GM08714 (cell line): ENCODE measurements at regions not wholly inside any gene's neighbourhood (a gene's known extent, or its start where the extent isn't known, plus 50 kb on each side); places are given as distances from the start of the nearest gene placed in this dataset.

Source experiments
- H3K4me3 ChIP-seq: fragments of 200-500 bp; sonication (Bioruptor generic); 2 replicates; pipeline ENCODE4 v1.5.1; 2014; ENCODE audit warnings: mild to moderate bottlenecking, low read length, inconsistent platforms
- ZNF274 ChIP-seq: IDR thresholded peaks from 2 replicates; pipeline ENCODE4 v1.6.1; 2012; ENCODE audit warnings: mild to moderate bottlenecking, low read depth, low read length

DNA sequence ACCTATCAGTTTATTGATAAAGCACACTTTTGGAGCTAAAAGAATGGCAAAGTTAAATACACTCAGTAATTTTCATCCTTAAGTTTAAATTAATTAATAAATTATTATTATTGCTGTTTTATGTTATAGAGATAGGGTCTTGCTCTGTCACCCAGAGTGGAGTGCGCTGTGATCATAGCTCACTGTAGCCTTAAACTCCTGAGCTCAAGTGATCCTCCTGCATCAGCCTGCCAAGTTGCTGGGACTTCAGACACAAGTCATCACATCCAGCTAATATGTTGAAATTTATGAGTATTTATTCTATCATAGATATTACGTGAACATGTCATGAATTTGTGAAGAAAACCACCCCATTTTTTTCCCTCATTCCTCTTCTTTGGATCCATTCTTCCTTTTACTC lies 64.2 kb downstream of the GJA1 start:
- TF ChIP-seq ZNF274 = no peak
- no peak overlapping the region for H3K4me3 ChIP-seq

DNA sequence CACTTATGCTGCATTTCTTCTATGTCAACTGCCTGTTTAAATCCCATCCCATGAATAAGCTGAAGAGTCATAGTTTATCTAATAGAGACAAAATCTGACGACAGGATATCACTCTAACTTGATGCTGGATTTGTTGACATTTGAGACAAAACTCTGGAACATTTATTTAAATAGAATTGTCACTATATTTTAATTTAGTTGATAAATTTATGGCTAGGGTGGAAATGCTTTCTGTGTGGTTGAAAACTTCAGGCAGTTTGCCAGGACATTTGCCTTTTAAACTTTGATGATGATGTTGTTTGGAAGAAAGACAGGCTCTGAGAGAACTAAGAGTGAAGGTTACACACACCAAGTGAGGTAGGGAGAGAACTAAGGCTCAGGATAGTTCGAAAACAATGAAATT lies 68.1 kb downstream of the GJA1 start:
- no peak for TF ChIP-seq ZNF274
- no peak overlapping the region for H3K4me3 ChIP-seq

DNA sequence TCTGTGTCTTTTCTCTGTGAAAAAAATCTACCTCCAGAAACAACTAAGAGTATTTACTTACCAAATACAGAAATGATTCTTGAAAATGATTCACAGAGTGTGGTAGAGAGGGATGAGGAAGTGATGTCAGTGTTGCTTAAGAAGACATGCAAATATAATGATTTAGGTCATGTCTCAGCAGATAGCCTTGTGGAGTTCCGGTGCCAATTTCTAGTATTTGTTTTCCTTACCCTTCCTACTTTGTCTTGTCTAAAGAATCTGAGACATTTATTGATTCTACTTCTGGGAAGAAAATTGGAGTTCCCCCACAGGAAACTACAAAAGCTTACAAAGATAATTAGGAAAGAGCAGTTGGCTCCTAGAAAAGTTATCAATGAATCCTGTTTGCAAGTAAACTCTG lies 68.8 kb downstream of the GJA1 start:
- TF ChIP-seq ZNF274 = no peak
- no peak overlapping the region for H3K4me3 ChIP-seq

DNA sequence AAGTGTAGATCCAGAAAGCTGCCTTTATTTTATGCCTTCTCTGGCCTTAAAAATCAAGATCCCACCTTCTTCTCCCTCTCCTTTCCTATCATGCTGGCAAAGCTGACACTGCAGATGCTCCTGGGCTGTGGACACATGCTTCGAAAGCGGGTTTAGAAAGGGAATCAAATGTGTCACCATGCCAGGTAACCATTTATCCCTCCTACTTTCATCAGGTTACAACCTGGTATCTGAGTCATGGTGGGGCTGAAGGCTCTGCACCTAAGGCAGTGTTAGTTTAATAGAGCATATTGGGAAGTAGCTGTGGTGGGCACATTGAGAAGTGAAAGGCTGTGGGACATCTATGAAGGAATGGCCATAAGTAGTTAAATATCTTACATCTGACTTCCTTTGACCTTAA lies 69.8 kb downstream of the GJA1 start:
- no peak for TF ChIP-seq ZNF274
- H3K4me3 ChIP-seq = no peak overlapping the region

DNA sequence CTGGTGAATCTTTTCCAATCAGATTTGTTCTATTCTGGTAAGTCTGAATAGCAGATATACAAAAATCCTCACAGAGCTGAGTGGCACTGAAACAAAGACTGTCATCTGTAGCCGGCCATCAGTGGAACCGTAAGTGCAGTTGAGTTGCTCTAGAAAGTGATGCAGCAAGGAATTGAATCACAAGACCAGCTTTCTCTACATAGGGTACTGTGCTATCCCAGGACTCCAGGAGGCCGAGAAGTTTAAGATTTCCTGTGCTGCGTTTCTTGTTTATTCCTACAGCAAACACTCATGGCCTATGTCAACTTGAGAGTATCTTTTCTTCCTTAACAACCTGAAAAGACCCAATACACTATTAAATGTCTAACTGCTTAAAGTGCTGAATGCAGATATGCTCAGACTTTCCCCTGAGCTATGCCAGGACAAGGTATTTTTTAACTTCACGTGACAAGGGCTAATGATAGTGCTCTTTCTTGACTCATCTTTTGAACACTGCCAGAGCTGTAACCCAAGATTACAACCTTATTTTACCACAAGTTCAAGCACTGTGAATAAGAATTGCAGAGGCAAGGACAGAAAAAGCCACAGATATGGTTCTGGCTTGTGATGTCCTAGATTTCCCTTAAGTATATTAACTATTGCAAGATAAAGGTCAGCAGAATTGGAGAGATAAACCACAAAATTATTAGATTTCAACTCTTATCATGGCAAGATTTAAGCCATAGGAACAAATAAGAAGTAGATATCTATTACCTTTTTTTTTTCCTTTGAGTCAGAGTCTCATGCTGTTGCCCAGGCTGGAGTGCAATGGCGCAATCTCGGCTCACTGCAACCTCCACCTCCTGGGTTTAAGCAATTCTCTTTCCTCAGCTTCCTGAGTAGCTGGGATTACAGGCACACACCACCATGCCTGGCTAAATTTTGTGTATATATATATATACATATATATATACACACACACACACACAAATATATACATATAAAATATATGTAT lies 71.6 kb downstream of the GJA1 start:
- no peak overlapping the region for H3K4me3 ChIP-seq
- no peak for TF ChIP-seq ZNF274

DNA sequence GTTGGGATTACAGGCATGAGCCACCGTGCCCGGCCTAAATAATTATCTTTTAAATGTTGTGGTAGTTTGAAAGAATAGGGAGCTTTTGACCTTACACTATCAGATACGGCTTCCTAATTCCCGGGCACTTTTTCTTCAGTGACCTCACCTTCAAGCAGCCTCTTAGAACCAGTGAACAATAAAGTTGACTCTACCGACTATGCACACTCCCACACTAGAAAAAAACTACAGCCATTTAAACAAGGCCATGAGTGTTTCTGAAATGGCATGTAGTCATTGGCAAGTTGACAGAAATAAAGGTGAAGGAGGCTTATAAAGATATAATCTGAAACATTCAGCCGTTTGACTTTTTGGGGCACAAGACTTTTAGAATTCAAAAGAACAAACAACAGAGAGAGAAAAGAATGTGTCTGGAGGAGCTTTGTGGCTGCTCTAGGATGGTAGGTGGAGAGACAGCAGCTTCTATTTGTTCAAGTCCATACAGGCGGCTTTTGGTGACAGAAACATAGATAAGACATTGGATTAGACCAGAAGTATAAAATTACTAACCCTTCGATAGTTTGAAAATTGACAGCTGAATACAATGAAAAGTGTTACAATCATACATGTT lies 75.2 kb downstream of the GJA1 start:
- no peak overlapping the region for H3K4me3 ChIP-seq

DNA sequence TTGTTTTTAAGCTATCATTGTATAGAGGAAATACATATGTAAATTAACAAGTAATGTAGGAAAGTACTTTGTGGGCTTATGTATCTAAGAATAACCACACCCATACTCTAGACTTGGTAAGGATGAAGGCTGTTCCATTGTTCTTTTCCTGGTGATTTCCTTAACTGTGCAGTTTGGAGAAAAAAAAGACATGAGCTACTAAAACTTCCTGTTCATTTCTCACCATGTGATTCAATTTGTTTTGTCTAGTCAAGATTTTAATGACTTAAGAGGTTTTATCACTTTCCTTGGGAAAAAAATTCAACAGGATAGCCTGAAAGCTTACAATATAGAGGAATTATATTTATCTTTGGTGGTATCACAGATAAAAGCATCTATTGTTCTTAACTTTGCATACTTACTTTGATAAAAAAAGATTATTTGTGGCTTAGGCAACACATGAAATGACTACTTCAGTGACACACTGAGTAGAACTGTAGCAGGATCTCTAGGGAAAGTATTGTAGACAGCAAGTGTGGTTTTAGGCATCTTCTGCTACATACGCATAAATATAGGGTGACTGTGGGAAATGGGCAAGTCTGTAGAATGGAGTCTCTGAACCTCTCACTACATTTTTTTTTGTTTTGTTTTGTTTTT lies 80.3 kb downstream of the GJA1 start:
- TF ChIP-seq ZNF274 = no peak
- no peak overlapping the region for H3K4me3 ChIP-seq

More for the DNA sequence above, 75.2 kb downstream of the GJA1 start:
- no peak for TF ChIP-seq ZNF274

DNA sequence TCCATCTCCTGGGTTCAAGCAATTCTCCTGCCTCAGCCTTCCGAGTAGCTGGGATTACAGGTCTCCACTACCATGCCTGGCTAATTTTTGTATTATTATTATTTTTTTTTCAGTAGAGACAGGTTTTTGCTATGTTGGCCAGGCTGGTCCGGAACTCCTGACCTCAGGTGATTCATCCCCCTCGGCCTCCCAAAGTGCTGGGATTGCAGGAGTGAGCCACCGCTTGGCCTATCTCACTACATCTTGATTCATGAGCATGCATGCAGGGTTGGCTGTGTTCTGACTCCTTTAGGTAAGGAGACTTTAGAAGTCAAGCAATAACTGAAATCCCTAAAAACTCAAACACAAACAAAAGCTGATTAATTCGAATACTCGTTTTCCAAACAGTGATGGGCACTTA lies 80.9 kb downstream of the GJA1 start:
- TF ChIP-seq ZNF274 = no peak
- no peak overlapping the region for H3K4me3 ChIP-seq

DNA sequence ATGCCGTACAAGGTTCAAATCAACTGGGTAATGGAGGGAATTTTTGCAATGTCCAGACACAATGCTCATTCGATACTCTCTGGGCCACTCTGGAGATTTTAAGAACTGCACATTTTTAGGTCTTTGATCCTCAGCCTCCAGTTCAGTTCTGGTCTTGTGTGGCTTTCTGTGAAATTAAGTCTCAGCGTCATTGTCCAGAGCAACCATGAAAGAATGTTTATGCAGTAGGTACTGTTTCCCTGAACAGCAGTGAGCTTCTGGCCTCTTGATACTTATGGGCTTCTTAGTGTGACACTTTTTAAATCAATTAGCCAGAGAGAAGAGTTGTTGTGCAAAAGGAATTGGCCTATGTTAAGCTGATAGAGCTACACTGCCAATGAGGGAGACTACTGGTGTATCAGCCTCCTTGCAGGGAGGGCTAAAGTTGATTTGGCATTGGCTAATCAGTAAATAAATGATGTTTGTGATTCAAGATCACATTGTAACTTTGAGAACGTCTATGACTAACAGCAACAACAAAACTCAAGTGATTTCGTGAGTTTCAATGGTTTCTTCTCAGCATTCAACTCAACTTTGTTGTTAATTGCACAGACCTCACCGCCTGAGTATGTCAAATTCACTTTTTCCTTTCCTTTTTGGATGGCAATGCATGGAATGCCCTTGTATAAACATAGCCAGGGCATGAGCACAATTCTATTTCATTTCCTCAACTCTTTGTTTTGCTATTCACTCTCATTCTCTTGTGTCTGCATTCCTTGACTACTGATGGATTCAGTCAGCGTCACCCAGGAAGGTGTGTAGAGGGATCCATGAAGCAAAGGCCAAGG lies 85.1 kb downstream of the GJA1 start:
- no peak overlapping the region for H3K4me3 ChIP-seq

DNA sequence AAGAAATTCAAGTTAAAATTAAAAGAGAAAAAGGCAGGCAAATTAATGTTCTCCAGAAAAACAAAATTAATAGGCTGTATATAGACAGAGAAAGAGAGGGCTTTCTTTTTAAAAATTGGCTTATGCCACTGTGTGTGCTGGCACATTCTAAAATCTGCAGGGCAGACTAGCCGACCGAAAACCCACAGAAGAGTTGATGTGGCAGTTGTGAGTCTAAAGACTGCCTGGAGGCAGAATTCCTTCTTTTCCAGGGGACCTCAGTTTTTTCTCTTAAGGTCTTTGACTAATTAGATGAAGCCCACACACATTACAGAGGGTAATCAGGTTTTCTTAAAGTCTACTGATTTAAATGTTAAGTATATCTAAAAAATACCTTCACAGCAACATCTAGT lies 85.7 kb downstream of the GJA1 start:
- H3K4me3 ChIP-seq = no peak overlapping the region
- TF ChIP-seq ZNF274 = no peak

More for the DNA sequence above, 85.1 kb downstream of the GJA1 start:
- no peak for TF ChIP-seq ZNF274

DNA sequence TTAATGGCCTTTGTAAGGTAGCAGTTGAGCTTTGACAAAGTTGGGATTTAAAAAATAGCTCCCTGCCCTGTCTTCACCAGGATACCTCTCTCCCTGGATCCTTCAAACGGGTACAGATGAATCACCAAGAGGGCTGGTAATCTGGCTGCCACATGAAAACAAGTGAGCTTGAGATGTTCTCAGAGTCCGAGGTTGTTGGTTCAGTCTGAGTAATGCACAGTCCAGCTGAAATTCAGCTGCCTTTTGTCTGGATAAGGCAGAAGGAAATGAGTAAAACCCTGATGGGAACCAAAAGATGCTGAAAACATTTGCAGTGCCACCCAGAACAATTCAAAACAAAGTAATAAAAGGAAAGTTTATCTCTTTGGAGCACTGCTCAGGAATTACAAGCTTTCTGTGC lies 86.8 kb downstream of the GJA1 start:
- TF ChIP-seq ZNF274 = no peak
- H3K4me3 ChIP-seq = no peak overlapping the region

DNA sequence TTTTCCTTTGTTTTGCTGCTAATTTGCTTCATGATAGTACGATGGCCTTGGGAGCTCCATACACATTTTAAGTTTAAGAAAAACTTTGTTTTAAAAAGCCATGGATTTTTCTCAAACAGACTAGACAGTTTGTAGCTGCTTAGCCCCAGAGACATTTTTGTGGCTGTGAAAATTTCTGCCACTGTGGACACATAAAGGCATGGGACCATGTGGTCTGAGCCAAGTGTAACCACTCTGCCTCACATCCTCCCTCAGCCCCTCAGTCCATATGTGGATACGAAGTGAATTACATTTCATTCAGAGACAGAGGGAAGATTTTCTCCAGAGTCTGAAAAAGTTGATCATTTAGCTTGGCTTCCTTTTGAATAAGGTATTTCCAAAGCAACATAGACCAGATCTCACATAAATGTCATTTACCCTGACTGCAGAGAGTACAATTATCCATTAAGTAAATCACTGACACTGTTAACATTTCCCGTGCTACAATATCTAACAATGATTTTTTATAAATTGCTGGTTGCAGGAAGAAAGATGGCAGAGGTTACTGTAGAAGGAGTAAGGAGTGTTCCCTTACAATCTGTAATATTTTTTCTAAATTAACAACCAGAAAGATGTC lies 87.4 kb downstream of the GJA1 start:
- no peak overlapping the region for H3K4me3 ChIP-seq
- TF ChIP-seq ZNF274 = no peak

DNA sequence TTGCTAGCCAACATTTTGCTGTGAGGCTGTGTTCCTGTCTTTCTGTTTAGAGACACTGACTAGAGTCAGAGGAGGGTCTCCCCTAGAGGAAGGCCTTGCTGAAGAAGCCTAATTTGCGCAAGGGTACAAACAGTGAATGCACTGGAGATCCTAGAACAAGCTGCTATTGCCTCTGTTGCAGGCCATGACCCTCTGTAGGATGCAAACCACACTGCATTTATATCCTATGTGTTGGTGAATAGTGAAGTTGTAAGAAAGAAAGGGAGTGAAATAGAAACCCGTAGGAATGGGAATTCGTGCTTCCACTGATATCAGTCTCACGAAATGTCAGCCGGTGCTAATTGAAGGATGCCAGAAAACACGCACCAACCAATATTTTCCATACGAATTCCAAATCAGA lies 88.2 kb downstream of the GJA1 start:
- no peak for TF ChIP-seq ZNF274
- no peak overlapping the region for H3K4me3 ChIP-seq
